Activated effector memory CD4-positive, alpha-beta T cell treated with Interleukin-2 at 50 U/mL for 16 hours (primary cell): ENCODE measurements at regions not wholly inside any gene's neighbourhood (a gene's known extent, or its start where the extent isn't known, plus 50 kb on each side); places are given as distances from the start of the nearest gene placed in this dataset.

ENCODE experiments used
- DNase-seq: peaks from one replicate; pipeline ENCODE4 v3.0.0-alpha.2; 2020

- DNase-seq = no peak
These were observed 616.8 kb upstream of the ZEB2 start for GRCh38 chr2:145136702-145137101.

- DNase-seq = no peak
These were observed 606.2 kb upstream of the ZEB2 start for GRCh38 chr2:145126146-145126545.

GRCh38 chr2:145124085-145124484 is 604.2 kb upstream of the ZEB2 start:
- DNase-seq = no peak

- no peak for DNase-seq
These were observed 603.7 kb upstream of the ZEB2 start for GRCh38 chr2:145123606-145124005.

GRCh38 chr2:145119225-145119624 is 599.3 kb upstream of the ZEB2 start:
- DNase-seq = no peak

- no peak for DNase-seq
These were observed 597.2 kb upstream of the ZEB2 start for GRCh38 chr2:145116834-145117725.

GRCh38 chr2:145116056-145116455 is 596.1 kb upstream of the ZEB2 start:
- no peak for DNase-seq

- DNase-seq = no peak
These were observed 594.8 kb upstream of the ZEB2 start for GRCh38 chr2:145114726-145115125.

GRCh38 chr2:145112467-145112866 is 592.5 kb upstream of the ZEB2 start:
- no peak for DNase-seq

- no peak for DNase-seq
These were observed 590.9 kb upstream of the ZEB2 start for GRCh38 chr2:145110668-145111356.

- no peak for DNase-seq
These were observed 589.2 kb upstream of the ZEB2 start for GRCh38 chr2:145108959-145109710.

- no peak for DNase-seq
These were observed 588.5 kb upstream of the ZEB2 start for GRCh38 chr2:145108361-145108778.

GRCh38 chr2:145106293-145106692 is 586.4 kb upstream of the ZEB2 start:
- no peak for DNase-seq

GRCh38 chr2:145102706-145103105 is 582.8 kb upstream of the ZEB2 start:
- DNase-seq = no peak

- no peak for DNase-seq
These were observed 580.4 kb upstream of the ZEB2 start for GRCh38 chr2:145100301-145100700.

- no peak for DNase-seq
These were observed 576.7 kb upstream of the ZEB2 start for GRCh38 chr2:145096582-145096981.

- DNase-seq = no peak
These were observed 575.9 kb upstream of the ZEB2 start for GRCh38 chr2:145095641-145096435.

GRCh38 chr2:145094370-145094769 is 574.5 kb upstream of the ZEB2 start:
- no peak for DNase-seq

GRCh38 chr2:145091967-145092366 is 572.0 kb upstream of the ZEB2 start:
- DNase-seq = no peak

- no peak for DNase-seq
These were observed 571.2 kb upstream of the ZEB2 start for GRCh38 chr2:145090841-145091761.

GRCh38 chr2:145088756-145089155 is 568.8 kb upstream of the ZEB2 start:
- no peak for DNase-seq

- DNase-seq = no peak
These were observed 567.0 kb upstream of the ZEB2 start for GRCh38 chr2:145086910-145087309.
